PFSK-1 (cell line): ENCODE measurements at regions not wholly inside any gene's neighbourhood (a gene's known extent, or its start where the extent isn't known, plus 50 kb on each side); places are given as distances from the start of the nearest gene placed in this dataset.

Experiments used
- FOXP2 ChIP-seq: optimal IDR thresholded peaks from 2 replicates; pipeline ENCODE3; 2011; ENCODE audit warnings: borderline replicate concordance, control low read depth, inconsistent platforms; ENCODE audit not compliant: insufficient read depth; ENCODE audit errors: extremely low read length, extremely low read depth
- POLR2AphosphoS5 ChIP-seq: IDR thresholded peaks from 2 replicates; pipeline ENCODE4 v1.6.1; 2012; ENCODE audit warnings: low read depth, mild to moderate bottlenecking, control low read depth, low read length, moderate library complexity
- SIN3A ChIP-seq: IDR thresholded peaks from 2 replicates; pipeline ENCODE4 v1.6.1; 2012; ENCODE audit warnings: mild to moderate bottlenecking, low read length, moderate library complexity, borderline replicate concordance; ENCODE audit not compliant: insufficient read depth
- TAF1 ChIP-seq: IDR thresholded peaks from 2 replicates; pipeline ENCODE4 v1.6.1; 2012; ENCODE audit warnings: low read length, control low read depth, borderline replicate concordance; ENCODE audit not compliant: insufficient read depth
- TF ChIP-seq, protein P1 (sequence below), 2 experiments: IDR thresholded peaks; 2 replicates each; pipeline versions ENCODE4 v1.6.1 to v1.8.0; 2011 to 2012; ENCODE audit warnings: low read depth in 2 of 2, low read length in 2 of 2, control low read depth in 1 of 2, inconsistent platforms in 1 of 2, mild to moderate bottlenecking in 1 of 2, moderate library complexity in 1 of 2; ENCODE audit not compliant: insufficient read depth in 1 of 2

DNA sequence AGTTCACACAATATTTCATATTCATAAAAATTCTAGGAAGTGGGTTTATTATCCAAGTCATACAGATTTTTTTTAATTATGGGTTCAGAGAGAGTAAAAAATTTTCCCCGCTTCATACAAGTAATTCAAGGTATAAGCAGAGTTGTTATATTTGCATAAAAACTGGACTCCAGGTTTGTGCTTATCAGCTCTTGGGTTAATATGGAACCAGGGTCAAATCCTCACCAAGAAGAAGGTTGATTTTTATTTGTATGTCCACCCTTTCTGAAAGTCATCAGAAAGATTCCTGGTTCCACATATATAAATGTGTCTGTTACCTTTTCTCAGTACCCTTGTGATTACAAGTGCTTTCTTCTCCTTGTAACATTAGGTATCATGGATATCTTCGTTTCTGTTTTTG lies 143.8 kb upstream of the PKN2 start:
- TF ChIP-seq SIN3A: no peak
- TF ChIP-seq TAF1: no peak
- no peak for TF ChIP-seq POLR2AphosphoS5
- TF ChIP-seq, protein P1, sequence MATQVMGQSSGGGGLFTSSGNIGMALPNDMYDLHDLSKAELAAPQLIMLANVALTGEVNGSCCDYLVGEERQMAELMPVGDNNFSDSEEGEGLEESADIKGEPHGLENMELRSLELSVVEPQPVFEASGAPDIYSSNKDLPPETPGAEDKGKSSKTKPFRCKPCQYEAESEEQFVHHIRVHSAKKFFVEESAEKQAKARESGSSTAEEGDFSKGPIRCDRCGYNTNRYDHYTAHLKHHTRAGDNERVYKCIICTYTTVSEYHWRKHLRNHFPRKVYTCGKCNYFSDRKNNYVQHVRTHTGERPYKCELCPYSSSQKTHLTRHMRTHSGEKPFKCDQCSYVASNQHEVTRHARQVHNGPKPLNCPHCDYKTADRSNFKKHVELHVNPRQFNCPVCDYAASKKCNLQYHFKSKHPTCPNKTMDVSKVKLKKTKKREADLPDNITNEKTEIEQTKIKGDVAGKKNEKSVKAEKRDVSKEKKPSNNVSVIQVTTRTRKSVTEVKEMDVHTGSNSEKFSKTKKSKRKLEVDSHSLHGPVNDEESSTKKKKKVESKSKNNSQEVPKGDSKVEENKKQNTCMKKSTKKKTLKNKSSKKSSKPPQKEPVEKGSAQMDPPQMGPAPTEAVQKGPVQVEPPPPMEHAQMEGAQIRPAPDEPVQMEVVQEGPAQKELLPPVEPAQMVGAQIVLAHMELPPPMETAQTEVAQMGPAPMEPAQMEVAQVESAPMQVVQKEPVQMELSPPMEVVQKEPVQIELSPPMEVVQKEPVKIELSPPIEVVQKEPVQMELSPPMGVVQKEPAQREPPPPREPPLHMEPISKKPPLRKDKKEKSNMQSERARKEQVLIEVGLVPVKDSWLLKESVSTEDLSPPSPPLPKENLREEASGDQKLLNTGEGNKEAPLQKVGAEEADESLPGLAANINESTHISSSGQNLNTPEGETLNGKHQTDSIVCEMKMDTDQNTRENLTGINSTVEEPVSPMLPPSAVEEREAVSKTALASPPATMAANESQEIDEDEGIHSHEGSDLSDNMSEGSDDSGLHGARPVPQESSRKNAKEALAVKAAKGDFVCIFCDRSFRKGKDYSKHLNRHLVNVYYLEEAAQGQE (IDR thresholded peaks at IDR 0.05; ENCODE audit: insufficient read depth in 1 of 2, low read depth in 2 of 2, low read length in 2 of 2): no peak
- TF ChIP-seq FOXP2: no peak

DNA sequence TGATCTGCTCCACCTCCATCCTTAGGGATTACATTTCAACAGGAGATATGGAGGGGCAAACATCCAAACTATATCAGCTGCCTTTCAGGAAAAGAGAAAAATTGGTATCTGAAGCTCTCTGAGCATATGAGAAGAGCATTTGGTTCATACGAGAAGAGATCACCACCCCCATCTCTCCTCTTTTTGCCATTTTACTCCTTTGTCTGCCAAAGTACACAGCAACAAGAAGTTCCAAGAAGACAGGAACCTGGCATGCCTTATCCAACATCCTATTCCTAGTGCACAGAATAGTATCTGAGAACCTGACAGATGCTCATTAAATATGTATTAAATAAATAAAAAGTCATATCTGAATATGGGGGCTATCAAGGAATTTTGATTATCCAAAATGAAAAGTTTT lies 142.5 kb upstream of the PKN2 start:
- TF ChIP-seq POLR2AphosphoS5 (no peak), FOXP2 (no peak), SIN3A (no peak), TAF1 (no peak)
- TF ChIP-seq, protein P1 (IDR thresholded peaks at IDR 0.05; ENCODE audit: insufficient read depth in 1 of 2, low read depth in 2 of 2, low read length in 2 of 2): no peak

DNA sequence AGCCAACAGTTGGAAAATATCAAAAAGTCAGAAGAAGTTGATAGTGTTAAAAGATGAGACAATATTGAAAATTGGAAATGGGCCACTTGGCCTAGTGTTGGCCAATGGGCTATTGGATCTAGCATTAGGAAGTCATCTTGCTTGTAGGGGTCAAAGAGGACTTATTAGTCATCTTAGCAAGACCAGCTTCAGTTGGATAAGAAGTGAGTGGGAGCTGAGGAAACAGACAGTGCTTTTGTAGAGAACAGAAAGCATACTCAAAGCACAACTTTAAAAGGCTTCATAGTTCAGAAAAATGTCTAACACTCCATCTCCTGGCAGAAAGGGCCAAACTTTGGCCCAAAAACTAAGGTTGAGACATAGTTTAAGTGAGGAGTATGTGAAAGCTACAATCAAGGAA lies 139.9 kb upstream of the PKN2 start:
- TF ChIP-seq POLR2AphosphoS5: no peak
- no peak for TF ChIP-seq TAF1
- no peak for TF ChIP-seq FOXP2
- no peak for TF ChIP-seq SIN3A
- TF ChIP-seq, protein P1 (IDR thresholded peaks at IDR 0.05; ENCODE audit: insufficient read depth in 1 of 2, low read depth in 2 of 2, low read length in 2 of 2): no peak

DNA sequence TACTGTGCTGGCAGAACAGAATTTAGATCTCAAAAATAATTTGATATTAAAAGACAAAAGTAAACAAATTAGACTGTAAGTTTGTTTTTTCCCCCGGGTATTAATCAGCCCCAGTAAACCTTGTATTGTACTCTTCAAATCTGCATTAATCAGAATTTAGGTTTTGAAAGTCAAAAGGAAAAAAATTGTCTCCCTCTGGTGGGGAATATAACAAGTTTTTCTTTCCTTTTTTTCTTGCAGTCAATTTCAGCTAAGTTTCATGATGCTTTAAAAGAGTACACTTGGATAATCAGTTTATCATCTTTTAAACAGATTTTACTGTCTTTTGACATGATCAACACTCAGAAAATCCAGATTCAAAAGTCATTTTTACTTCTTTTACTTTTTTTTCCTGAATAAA lies 134.5 kb upstream of the PKN2 start:
- TF ChIP-seq, protein P1 (IDR thresholded peaks at IDR 0.05; ENCODE audit: insufficient read depth in 1 of 2, low read depth in 2 of 2, low read length in 2 of 2): no peak
- TF ChIP-seq TAF1 (no peak), FOXP2 (no peak), SIN3A (no peak), POLR2AphosphoS5 (no peak)

DNA sequence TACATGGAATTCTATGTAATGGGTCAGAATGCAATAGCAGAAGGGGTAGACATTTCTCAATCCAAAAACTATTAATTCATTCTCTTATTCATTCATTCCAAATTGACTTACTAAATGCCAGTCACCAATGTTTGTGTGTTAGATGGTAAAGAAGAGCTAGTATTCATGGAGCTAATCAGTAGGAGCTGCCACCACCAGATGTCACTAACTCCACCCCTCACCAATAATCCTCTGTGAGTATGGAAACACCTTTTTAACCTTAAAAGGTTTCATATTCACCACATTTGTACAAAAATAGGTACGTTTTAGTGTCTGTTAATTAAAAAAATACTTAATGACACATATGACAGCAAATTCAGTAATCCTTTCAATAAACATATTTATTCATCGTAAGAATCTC lies 131.8 kb upstream of the PKN2 start:
- TF ChIP-seq TAF1: no peak
- TF ChIP-seq FOXP2: no peak
- TF ChIP-seq, protein P1 (IDR thresholded peaks at IDR 0.05; ENCODE audit: insufficient read depth in 1 of 2, low read depth in 2 of 2, low read length in 2 of 2): no peak
- no peak for TF ChIP-seq POLR2AphosphoS5
- no peak for TF ChIP-seq SIN3A
